GM23248 (cell line): ENCODE measurements at regions not wholly inside any gene's neighbourhood (a gene's known extent, or its start where the extent isn't known, plus 50 kb on each side); places are given as distances from the start of the nearest gene placed in this dataset.
"Not testable (repeated sequence)": the region's sequence is repeated elsewhere in the genome, so short reads cannot be mapped to it uniquely, and the experiment has no call there.

ENCODE experiments used
- EZH2 ChIP-seq: fragments of 200-600 bp; sonication (generic); IDR thresholded peaks from 2 replicates; pipeline ENCODE4 v1.6.1; 2018; ENCODE audit warnings: antibody characterized with exemption, mild to moderate bottlenecking; ENCODE audit not compliant: insufficient read depth, poor library complexity, severe bottlenecking
- EZH2phosphoT487 ChIP-seq: fragments of 200-600 bp; sonication (generic); IDR thresholded peaks from 2 replicates; pipeline ENCODE4 v1.6.1; 2018; ENCODE audit warnings: antibody characterized with exemption, moderate library complexity, mild to moderate bottlenecking, low read depth; ENCODE audit not compliant: insufficient read depth

- TF ChIP-seq EZH2, EZH2phosphoT487: not testable (repeated sequence)
Observed at GRCh38 chr17:71646890-71647289, 473.9 kb upstream of the SOX9 start.
